MM.1S (cell line): ENCODE measurements at regions not wholly inside any gene's neighbourhood (a gene's known extent, or its start where the extent isn't known, plus 50 kb on each side); places are given as distances from the start of the nearest gene placed in this dataset.
"Not testable (repeated sequence)": the region's sequence is repeated elsewhere in the genome, so short reads cannot be mapped to it uniquely, and the experiment has no call there.

Experiments used
- DNase-seq: peaks from one replicate; pipeline ENCODE4 v3.0.0-alpha.2; 2015
- H2AFZ ChIP-seq: fragments of 300-600 bp; sonication (generic); 2 replicates; pipeline ENCODE4 v1.6.0; 2016; ENCODE audit warnings: antibody characterized with exemption, low read length
- H3F3A ChIP-seq: fragments of 300-600 bp; sonication (generic); 2 replicates; pipeline ENCODE4 v1.6.1; 2016; ENCODE audit warnings: mild to moderate bottlenecking, antibody characterized with exemption, low read length, moderate library complexity, mixed read lengths; ENCODE audit not compliant: insufficient read depth
- H3K27ac ChIP-seq: fragments of 300-600 bp; sonication (generic); 2 replicates; pipeline ENCODE4 v1.5.1; 2016; ENCODE audit warnings: mild to moderate bottlenecking, low read length
- H3K27me3 ChIP-seq: fragments of 300-600 bp; sonication (generic); replicated peaks from 2 replicates; pipeline ENCODE4 v1.6.0; 2016; ENCODE audit warnings: low read length; ENCODE audit not compliant: insufficient read depth
- H3K36me3 ChIP-seq: fragments of 300-600 bp; sonication (generic); replicated peaks from 2 replicates; pipeline ENCODE4 v1.6.1; 2016; ENCODE audit warnings: mild to moderate bottlenecking, low read length, mixed read lengths; ENCODE audit not compliant: insufficient read depth
- H3K4me1 ChIP-seq: fragments of 300-600 bp; sonication (generic); 2 replicates; pipeline ENCODE4 v1.6.1; 2016; ENCODE audit warnings: low read length, mixed read lengths
- H3K4me2 ChIP-seq: fragments of 300-600 bp; sonication (generic); 2 replicates; pipeline ENCODE4 v1.6.0; 2016; ENCODE audit warnings: low read depth, low read length
- H3K4me3 ChIP-seq: fragments of 300-600 bp; sonication (generic); 2 replicates; pipeline ENCODE4 v1.5.1; 2016; ENCODE audit warnings: low read length, mixed read lengths
- H3K79me2 ChIP-seq: fragments of 300-600 bp; sonication (generic); 2 replicates; pipeline ENCODE4 v1.6.1; 2016; ENCODE audit warnings: mixed run types, low read length, mixed read lengths
- H3K9ac ChIP-seq: fragments of 300-600 bp; sonication (generic); 2 replicates; pipeline ENCODE4 v1.6.1; 2016; ENCODE audit warnings: low read length, mixed read lengths
- H3K9me2 ChIP-seq: fragments of 300-600 bp; sonication (generic); replicated peaks from 2 replicates; pipeline ENCODE4 v1.6.1; 2016; ENCODE audit warnings: mild to moderate bottlenecking, low read length, mixed read lengths; ENCODE audit not compliant: insufficient read depth
- H3K9me3 ChIP-seq: fragments of 300-600 bp; sonication (generic); replicated peaks from 2 replicates; pipeline ENCODE4 v1.6.1; 2016; ENCODE audit warnings: mild to moderate bottlenecking, low read length, mixed read lengths; ENCODE audit not compliant: insufficient read depth
- H4K20me1 ChIP-seq: fragments of 300-600 bp; sonication (generic); 2 replicates; pipeline ENCODE4 v1.6.1; 2016; ENCODE audit warnings: mild to moderate bottlenecking, low read length, moderate library complexity, mixed read lengths; ENCODE audit not compliant: insufficient read depth
- EZH2 ChIP-seq: fragments of 300-600 bp; sonication (generic); optimal IDR thresholded peaks from 2 replicates; pipeline ENCODE3; 2017; ENCODE audit warnings: low read depth, mild to moderate bottlenecking, antibody characterized with exemption, low read length, mixed read lengths
- EZH2phosphoT487 ChIP-seq: fragments of 300-600 bp; sonication (generic); IDR thresholded peaks from 2 replicates; pipeline ENCODE4 v1.6.1; 2018; ENCODE audit warnings: antibody characterized with exemption, low read length
- TF ChIP-seq, protein P1 (sequence below): fragments of 300-600 bp; sonication (generic); IDR thresholded peaks from 2 replicates; pipeline ENCODE4 v1.5.1; 2016; ENCODE audit warnings: antibody characterized with exemption, low read length, mixed read lengths

DNA sequence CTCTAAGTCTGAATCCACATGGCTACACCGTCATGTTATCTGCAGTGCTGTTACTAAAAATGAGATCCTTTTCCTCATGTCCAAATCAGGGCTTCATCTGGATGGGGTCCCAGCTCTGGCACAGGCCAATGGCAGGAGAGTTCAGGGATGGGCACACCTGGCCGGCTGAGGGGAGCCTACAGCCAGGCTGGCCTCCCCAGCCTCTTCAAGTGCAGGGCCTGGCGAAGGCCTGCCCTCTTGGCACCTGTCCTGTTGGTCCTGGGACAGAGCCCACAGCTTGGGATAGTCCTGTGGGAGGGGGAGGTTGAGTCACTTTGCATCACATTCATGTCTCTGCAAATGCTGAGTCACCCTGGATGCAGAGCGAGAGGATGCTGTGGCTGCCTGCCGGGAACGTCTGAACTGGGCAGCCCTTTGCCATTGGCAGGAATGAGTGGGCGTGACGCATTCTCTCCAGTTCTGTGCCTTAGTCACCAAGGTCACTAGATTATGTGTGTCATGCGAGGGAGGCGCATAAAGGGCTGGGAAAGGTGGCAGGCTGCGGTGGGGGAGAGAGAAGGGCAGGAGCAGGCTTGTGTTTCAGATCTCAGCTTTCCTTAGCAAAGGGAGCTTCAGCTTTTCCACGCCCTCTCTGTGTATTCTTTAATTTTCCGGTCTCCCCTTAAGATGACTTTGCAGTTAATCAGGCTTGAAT lies 223.2 kb upstream of the ECI2 start:
- no peak overlapping the region for H3K4me3 ChIP-seq
- TF ChIP-seq, protein P1, sequence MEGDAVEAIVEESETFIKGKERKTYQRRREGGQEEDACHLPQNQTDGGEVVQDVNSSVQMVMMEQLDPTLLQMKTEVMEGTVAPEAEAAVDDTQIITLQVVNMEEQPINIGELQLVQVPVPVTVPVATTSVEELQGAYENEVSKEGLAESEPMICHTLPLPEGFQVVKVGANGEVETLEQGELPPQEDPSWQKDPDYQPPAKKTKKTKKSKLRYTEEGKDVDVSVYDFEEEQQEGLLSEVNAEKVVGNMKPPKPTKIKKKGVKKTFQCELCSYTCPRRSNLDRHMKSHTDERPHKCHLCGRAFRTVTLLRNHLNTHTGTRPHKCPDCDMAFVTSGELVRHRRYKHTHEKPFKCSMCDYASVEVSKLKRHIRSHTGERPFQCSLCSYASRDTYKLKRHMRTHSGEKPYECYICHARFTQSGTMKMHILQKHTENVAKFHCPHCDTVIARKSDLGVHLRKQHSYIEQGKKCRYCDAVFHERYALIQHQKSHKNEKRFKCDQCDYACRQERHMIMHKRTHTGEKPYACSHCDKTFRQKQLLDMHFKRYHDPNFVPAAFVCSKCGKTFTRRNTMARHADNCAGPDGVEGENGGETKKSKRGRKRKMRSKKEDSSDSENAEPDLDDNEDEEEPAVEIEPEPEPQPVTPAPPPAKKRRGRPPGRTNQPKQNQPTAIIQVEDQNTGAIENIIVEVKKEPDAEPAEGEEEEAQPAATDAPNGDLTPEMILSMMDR: no peak
- TF ChIP-seq EZH2 (no peak), EZH2phosphoT487 (no peak)
- H3F3A ChIP-seq: no peaks in the 10 kb centered on the region
- H3K27me3 ChIP-seq: no peaks in the 10 kb centered on the region
- no peak for DNase-seq
- H3K27ac ChIP-seq: no peak overlapping the region
- no peaks in the 10 kb centered on the region for H3K79me2 ChIP-seq
- H4K20me1 ChIP-seq: no peaks in the 10 kb centered on the region
- no peaks in the 10 kb centered on the region for H3K36me3 ChIP-seq
- no peaks in the 10 kb centered on the region for H3K4me1 ChIP-seq
- no peaks in the 10 kb centered on the region for H3K9me3 ChIP-seq
- H3K9ac ChIP-seq: no peak overlapping the region
- H3K9me2 ChIP-seq: no peaks in the 10 kb centered on the region
- no peak overlapping the region for H3K4me2 ChIP-seq
- H2AFZ ChIP-seq: no peak overlapping the region

DNA sequence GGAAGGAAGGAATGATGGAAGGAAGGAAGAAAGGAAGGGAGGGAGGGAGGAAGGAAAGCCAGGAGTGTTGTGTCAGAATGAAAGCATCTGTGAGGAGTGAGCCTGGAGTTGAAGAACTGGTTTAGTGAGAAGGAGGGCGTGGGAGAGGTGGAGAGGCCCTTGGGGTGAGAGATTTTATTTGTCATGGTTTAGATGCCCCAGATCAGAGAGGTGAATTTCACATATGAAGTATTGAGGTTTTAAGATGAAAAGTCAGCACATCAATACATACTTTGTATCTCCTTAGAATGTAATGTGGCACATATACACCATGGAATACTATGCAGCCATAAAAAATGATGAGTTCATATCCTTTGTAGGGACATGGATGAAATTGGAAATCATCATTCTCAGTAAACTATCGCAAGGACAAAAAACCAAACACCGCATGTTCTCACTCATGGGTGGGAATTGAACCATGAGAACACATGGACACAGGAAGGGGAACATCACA lies 222.3 kb upstream of the ECI2 start:
- not testable (repeated sequence) for H3K4me2 ChIP-seq, H3F3A ChIP-seq, H3K27ac ChIP-seq, DNase-seq, H3K4me1 ChIP-seq, H3K79me2 ChIP-seq, H3K36me3 ChIP-seq, H3K9ac ChIP-seq, H4K20me1 ChIP-seq, H3K27me3 ChIP-seq, H2AFZ ChIP-seq, H3K4me3 ChIP-seq, H3K9me2 ChIP-seq, H3K9me3 ChIP-seq

DNA sequence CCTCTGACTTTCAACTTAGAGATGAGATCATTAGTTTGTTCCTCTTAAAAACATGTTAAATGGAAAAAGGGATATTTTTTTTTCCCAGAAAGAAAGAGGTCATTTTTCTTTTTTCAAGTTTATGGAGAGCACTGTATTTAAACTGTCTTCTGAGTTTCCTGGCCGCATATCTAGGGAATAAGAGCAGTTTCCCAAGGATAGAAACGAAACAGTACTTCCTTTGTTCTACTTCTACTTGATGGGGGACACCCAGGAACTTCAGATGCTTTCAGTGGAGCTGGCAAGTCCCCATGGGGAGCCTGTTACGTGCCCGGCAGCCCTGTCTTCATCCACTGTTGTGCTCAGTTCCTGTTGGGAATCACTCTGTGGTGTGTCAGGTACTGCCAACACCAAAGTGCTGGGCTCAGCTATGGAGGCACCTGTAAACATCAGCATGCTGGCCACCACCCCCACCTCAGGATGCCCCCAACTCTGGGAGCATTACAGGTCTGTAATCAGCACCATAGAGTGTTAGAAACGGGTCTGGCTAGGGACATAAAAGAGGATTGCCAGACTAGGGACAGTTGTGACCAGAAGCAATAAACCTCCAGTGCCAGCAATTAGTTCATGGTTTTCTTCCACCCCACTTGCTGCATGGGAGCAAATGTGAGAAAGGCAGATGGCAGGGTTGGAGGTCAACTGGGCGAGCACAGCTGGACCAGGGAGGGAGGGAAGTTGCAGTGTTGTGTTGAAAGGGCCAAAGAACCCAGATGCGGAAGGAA lies 221.7 kb upstream of the ECI2 start:
- H3K27ac ChIP-seq: no peak overlapping the region
- H3K9ac ChIP-seq: no peak overlapping the region
- no peaks in the 10 kb centered on the region for H4K20me1 ChIP-seq
- no peaks in the 10 kb centered on the region for H3K79me2 ChIP-seq
- H2AFZ ChIP-seq: no peak overlapping the region
- no peaks in the 10 kb centered on the region for H3K36me3 ChIP-seq
- TF ChIP-seq, protein P1: no peak
- no peak for TF ChIP-seq EZH2phosphoT487
- no peak for TF ChIP-seq EZH2
- no peaks in the 10 kb centered on the region for H3F3A ChIP-seq
- H3K4me1 ChIP-seq: no peaks in the 10 kb centered on the region
- no peak for DNase-seq
- no peaks in the 10 kb centered on the region for H3K9me2 ChIP-seq
- no peaks in the 10 kb centered on the region for H3K27me3 ChIP-seq
- H3K9me3 ChIP-seq: no peaks in the 10 kb centered on the region
- H3K4me2 ChIP-seq: no peak overlapping the region
- H3K4me3 ChIP-seq: no peak overlapping the region

DNA sequence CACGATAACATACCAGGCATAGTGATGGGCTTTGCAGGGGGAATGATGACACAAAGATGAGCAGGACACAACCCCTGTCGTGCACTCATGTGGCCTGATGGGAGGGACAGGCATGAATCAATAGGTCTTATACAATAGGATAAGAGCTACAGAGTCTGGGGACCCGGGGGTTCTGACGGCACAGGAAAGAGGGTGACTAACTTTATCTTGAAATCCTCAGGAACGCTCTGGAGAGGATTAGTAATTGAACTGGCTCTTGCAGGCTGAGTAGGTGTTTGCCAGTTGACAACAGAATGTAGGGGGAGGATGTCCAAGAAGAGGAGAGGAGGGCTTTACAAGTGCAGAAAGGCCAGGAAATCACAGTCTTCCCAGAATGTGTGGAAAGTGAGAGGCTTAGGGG lies 219.9 kb upstream of the ECI2 start:
- Histone ChIP-seq H3K4me2 (no peak overlapping the region), H3K27ac (no peak overlapping the region), H3K4me1 (no peaks in the 10 kb centered on the region), H3K9me3 (no peaks in the 10 kb centered on the region), H2AFZ (no peak overlapping the region), H3K36me3 (no peaks in the 10 kb centered on the region), H4K20me1 (no peaks in the 10 kb centered on the region), H3K4me3 (no peak overlapping the region), H3F3A (no peaks in the 10 kb centered on the region), H3K9me2 (no peaks in the 10 kb centered on the region), H3K79me2 (no peaks in the 10 kb centered on the region), H3K27me3 (no peaks in the 10 kb centered on the region), H3K9ac (no peak overlapping the region)
- no peak for DNase-seq
- TF ChIP-seq EZH2phosphoT487 (no peak), EZH2 (no peak)
- TF ChIP-seq, protein P1: no peak
